Epidermal melanocyte (primary cell): ENCODE measurements at regions not wholly inside any gene's neighbourhood (a gene's known extent, or its start where the extent isn't known, plus 50 kb on each side); places are given as distances from the start of the nearest gene placed in this dataset.

ENCODE experiments used
- DNase-seq: peaks from one replicate; pipeline ENCODE4 v3.0.0; 2011; ENCODE audit warnings: low spot score; ENCODE audit not compliant: insufficient read length

- DNase-seq = no peak
These were observed 135.1 kb upstream of the PTGFR start for GRCh38 chr1:78355656-78356055.

- DNase-seq = no peak
These were observed 132.6 kb upstream of the PTGFR start for GRCh38 chr1:78358165-78358564.

GRCh38 chr1:78359666-78360065 lies 131.1 kb upstream of the PTGFR start:
- no peak for DNase-seq

- DNase-seq = no peak
These were observed 130.2 kb upstream of the PTGFR start for GRCh38 chr1:78360584-78360983.

- no peak for DNase-seq
These were observed 123.1 kb upstream of the PTGFR start for GRCh38 chr1:78367700-78368099.

- no peak for DNase-seq
These were observed 121.2 kb upstream of the PTGFR start for GRCh38 chr1:78369546-78369945.

- no peak for DNase-seq
These were observed 120.4 kb upstream of the PTGFR start for GRCh38 chr1:78370356-78370755.

- DNase-seq = no peak
These were observed 119.8 kb upstream of the PTGFR start for GRCh38 chr1:78370779-78371482.

GRCh38 chr1:78373676-78374075 lies 117.1 kb upstream of the PTGFR start:
- DNase-seq = no peak

GRCh38 chr1:78375996-78376395 lies 114.8 kb upstream of the PTGFR start:
- no peak for DNase-seq

GRCh38 chr1:78377356-78377928 lies 113.3 kb upstream of the PTGFR start:
- DNase-seq = no peak

GRCh38 chr1:78383923-78384322 lies 106.9 kb upstream of the PTGFR start:
- no peak for DNase-seq

GRCh38 chr1:78385744-78386462 lies 104.9 kb upstream of the PTGFR start:
- no peak for DNase-seq

GRCh38 chr1:78387201-78387600 lies 103.6 kb upstream of the PTGFR start:
- DNase-seq = no peak

- DNase-seq = no peak
These were observed 102.9 kb upstream of the PTGFR start for GRCh38 chr1:78387871-78388270.

- no peak for DNase-seq
These were observed 102.5 kb upstream of the PTGFR start for GRCh38 chr1:78388275-78388674.

GRCh38 chr1:78401148-78401547 lies 89.6 kb upstream of the PTGFR start:
- no peak for DNase-seq

- no peak for DNase-seq
These were observed 82.6 kb upstream of the PTGFR start for GRCh38 chr1:78408192-78408591.

GRCh38 chr1:78408810-78409209 lies 82.0 kb upstream of the PTGFR start:
- DNase-seq = no peak

- DNase-seq = no peak
These were observed 80.1 kb upstream of the PTGFR start for GRCh38 chr1:78410643-78411042.

GRCh38 chr1:78411707-78412106 lies 79.1 kb upstream of the PTGFR start:
- no peak for DNase-seq

- no peak for DNase-seq
These were observed 75.6 kb upstream of the PTGFR start for GRCh38 chr1:78415165-78415564.

GRCh38 chr1:78419309-78419708 lies 71.5 kb upstream of the PTGFR start:
- DNase-seq = peak; percentile 44
